Heart left ventricle (tissue), 13 donors: ENCODE measurements at regions not wholly inside any gene's neighbourhood (a gene's known extent, or its start where the extent isn't known, plus 50 kb on each side); places are given as distances from the start of the nearest gene placed in this dataset.

Experiments used
- POLR2A ChIP-seq, 2 donors: fragments of 450-650 bp; IDR thresholded peaks; one replicate each; pipeline ENCODE4 v1.6.1; 2017; ENCODE audit warnings: antibody characterized with exemption in 2 of 2, mild to moderate bottlenecking in 2 of 2, moderate library complexity in 2 of 2
- TF ChIP-seq, protein P1 (sequence below), 12 donors: fragments of 200-600 bp; sonication (generic) in 4 of 12; IDR thresholded peaks; one replicate each; pipeline versions ENCODE4 v1.5.0 to v1.8.0; 2018 to 2022; ENCODE audit warnings: antibody characterized with exemption in 12 of 12, mild to moderate bottlenecking in 5 of 12
- donor health status: ischemic (EF 13 %, LVEDD 7.1; RV severe dilation, severe dysfunction).
- donor health status: DM: no; HTN: yes; CAD: no.
- donor health status: DM: no; HTN: no; CAD: no.
- donor health status: ischemic (EF 25% LVEDD 6.9; RV normal size, moderate dysfunction).
- donor health status: ischemic (EF 25% LVEDD 5.7; RV mildly dilated, moderate dysfunction).
- donor health status: ischemic (EF 35%, LVEDD 5.7; RV mildly dilated, moderate dysfunction).
- donor health status: nonischemic (EF 11% LVEDD 7.7; RV severe dilation, severe dysfunction).
- donor health status: DM: yes; HTN: yes; CAD: no.
- donor health status: PGD.
- donor health status: ischemic (EF 29% LVEDD 5.4; RV normal size, mild dysfunction).
- donor health status: nonischemic (EF 23%, LVEDD 6.1; RV moderate dilation, normal function).

DNA sequence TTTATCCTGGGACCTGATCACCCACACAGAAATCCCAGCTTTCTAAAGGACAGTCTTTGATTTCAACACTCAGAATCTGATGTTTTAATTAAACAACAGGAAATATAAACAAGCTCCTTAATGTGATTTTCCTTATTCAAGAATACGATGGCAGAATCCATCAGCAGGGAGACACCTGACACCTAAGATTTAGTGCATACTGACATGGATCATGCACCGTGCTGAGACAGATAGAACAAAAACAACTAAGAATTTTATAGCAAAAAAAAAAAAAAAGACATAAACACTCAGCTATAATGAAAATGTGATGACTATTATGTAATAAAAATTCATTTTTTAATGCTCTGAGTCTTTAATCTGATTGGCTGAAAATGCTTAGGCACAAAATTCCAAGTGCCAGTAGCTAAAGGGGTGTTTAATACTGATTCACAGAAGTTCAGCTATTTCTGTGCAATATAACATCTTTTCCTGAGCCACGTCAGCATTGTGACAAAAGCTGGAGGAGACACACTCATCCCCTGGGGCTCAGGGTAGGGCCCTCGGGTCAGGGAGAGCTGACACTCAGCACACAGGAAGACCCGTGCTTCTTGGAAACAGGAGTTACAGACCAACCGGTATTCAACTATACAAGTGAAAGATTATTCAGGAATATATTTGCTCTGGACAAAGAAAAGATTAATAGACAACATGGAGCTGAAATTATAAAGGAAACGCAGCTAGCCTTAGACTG, 247.4 kb downstream of the FBXO15 start:
- TF ChIP-seq, protein P1, sequence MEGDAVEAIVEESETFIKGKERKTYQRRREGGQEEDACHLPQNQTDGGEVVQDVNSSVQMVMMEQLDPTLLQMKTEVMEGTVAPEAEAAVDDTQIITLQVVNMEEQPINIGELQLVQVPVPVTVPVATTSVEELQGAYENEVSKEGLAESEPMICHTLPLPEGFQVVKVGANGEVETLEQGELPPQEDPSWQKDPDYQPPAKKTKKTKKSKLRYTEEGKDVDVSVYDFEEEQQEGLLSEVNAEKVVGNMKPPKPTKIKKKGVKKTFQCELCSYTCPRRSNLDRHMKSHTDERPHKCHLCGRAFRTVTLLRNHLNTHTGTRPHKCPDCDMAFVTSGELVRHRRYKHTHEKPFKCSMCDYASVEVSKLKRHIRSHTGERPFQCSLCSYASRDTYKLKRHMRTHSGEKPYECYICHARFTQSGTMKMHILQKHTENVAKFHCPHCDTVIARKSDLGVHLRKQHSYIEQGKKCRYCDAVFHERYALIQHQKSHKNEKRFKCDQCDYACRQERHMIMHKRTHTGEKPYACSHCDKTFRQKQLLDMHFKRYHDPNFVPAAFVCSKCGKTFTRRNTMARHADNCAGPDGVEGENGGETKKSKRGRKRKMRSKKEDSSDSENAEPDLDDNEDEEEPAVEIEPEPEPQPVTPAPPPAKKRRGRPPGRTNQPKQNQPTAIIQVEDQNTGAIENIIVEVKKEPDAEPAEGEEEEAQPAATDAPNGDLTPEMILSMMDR (IDR thresholded peaks at IDR 0.05): no peak
- TF ChIP-seq POLR2A (IDR thresholded peaks at IDR 0.05): no peak
